Right renal cortex interstitium (tissue), 3 donors: ENCODE measurements at regions not wholly inside any gene's neighbourhood (a gene's known extent, or its start where the extent isn't known, plus 50 kb on each side); places are given as distances from the start of the nearest gene placed in this dataset.
"Not testable (repeated sequence)": the region's sequence is repeated elsewhere in the genome, so short reads cannot be mapped to it uniquely, and the experiment has no call there.

ENCODE experiments used
- DNase-seq, 3 donors: peaks; one replicate each; pipeline ENCODE4 v3.0.0-alpha.2; 2013; ENCODE audit warnings: low read depth in 3 of 3, low spot score in 2 of 3

DNA sequence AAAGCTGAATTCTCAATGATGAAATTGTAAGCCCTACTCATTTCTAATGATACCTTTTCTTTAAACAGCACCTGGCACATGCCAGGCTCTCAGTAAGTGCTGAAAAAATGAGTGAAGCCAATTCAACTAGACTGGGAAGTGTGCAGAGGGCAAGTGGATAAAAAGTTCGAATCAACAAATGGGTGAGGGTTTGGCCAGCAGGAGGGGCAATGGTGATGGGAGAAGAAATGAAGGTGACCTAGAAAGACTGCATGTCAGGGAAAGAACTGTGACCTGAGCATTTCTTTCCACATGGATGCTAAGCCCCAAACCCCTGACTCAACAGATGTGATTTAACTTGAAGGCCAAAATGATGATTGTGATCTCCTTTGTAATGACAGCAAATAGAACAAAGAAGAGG is 54.6 kb downstream of the DKK1 start:
- DNase-seq, result no peak

DNA sequence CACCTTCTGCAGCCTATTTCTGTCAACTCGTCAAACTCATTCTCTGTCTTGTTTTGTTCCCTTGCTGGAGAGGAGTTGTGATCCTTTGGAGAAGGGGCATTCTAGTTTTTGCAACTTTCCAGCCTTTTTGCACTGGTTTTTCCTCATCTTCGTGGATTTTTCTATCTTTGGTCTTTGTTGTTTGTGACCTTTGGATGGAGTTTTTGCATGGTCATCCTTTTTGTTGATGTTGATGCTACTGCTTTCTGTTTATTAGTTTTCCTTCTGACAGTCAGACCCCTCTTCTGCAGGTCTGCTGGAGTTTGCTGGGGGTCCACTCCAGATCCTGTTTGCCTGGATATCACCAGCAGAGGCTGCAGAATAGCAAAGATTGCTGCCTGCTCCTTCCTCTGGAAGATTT is 60.1 kb downstream of the DKK1 start:
- DNase-seq, result not testable (repeated sequence)

DNA sequence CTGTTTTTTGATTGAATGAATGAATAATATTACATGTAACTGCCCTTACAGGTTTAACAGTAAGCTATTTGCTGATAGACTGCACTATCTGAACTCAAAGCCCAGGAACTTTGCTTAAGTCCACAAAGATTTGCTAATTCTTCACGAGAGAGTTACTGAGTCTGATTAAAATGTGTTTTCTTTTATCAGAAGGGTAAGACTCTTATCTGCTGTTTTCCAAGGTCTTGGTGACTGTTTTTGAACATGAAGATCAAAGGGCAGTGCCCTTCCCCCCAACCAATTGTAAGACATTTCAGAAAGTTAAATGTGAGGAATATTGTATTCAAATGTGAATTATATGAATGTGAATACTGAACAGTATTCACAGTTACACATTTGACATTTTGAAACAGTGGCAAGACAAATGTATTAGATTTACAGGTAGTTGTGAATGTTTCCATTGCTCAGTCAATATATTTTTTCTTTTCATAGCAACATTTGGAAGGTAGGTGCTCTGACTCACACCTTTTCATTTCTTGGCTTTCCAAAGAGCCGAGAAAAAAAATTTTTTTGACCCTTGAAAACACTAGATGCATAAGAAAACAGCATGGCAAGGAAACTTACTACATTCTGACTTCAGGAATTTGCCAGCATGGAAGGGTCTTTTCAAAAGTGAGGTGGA is 62.7 kb downstream of the DKK1 start:
- no peak for DNase-seq

- DNase-seq, result no peak
These were observed 64.0 kb downstream of the DKK1 start for GRCh38 chr10:52378124-52378523.

- DNase-seq, result no peak
These were observed 65.2 kb downstream of the DKK1 start for GRCh38 chr10:52379287-52379686.

GRCh38 chr10:52383088-52383487 is 69.0 kb downstream of the DKK1 start:
- DNase-seq, result no peak

GRCh38 chr10:52387744-52388143 is 73.7 kb downstream of the DKK1 start:
- no peak for DNase-seq

DNA sequence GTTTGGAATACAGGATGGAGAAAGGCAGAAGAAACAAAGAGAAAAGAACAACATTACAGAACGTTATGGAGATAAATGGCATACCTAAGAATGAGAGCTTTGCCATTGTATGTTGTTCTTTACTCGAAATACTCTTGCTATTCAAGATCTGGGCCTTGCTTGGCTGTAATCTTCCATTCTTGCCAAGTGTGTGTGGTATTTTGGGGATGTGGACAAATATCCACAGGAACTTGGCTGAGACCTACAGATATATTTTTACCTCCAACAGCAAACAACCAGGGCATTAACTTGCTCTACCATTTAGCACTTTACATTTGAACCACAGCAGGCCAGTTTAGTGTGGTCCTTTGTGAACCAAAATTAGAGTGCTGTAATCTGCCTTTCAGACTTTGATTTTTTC is 76.3 kb downstream of the DKK1 start:
- no peak for DNase-seq

GRCh38 chr10:52391927-52392602 is 78.0 kb downstream of the DKK1 start:
- no peak for DNase-seq

DNA sequence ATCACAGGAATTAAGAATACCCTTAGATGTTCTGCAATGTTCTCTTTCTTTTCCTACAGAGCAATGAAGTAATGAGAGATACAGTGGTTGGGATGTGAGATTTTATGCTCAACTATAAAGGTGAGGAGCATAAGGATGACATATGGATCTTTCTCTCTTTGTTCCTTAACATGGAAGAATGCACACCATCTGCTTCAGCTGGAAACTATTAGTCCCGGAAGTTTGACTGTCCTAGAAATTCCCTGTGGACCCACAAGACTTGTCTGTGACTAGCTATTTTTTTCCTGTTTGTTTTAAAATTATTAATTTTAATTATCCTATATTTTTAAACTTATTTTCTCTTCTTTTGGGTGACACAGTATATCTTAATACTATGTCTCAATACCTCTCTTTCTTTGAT is 80.2 kb downstream of the DKK1 start:
- no peak for DNase-seq

DNA sequence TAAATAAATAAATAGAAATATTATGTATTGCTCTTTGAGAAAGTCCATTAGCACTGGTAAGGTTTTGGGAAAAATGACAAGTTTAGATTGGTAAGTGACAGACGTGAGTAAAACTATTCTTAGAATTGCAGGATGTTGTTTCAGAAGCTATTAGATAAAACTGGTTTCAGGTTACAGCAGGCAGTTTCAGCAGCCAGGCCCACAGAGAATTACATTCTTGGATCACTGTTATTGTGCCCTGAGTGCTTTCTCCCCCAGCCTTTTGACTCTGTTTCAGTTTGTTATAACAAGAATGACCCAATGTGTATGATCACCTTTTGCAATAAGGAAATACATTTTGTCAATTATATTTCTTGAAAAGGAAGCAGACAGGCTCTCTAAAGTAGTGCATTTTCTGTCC is 86.5 kb downstream of the DKK1 start:
- DNase-seq, result no peak

DNA sequence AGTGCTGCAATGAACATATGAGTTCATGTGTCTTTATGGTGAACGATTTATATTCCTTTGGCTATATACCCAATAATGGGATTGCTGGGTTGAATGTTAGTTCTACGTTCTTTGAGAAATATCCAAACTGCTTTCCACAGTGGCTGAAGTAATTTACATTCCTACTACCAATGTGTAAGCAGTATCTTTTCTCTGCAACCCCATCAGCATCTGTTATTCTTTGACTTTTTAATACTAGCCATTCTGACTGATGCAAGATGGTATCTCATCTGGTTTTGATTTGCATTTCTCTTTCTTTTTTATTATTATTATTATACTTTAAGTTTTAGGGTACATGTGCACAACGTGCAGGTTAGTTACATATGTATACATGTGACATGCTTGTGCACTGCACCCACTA is 89.7 kb downstream of the DKK1 start:
- DNase-seq, result not testable (repeated sequence)

- no peak for DNase-seq
These were observed 95.1 kb downstream of the DKK1 start for GRCh38 chr10:52409195-52409594.

- DNase-seq, result no peak
These were observed 95.8 kb downstream of the DKK1 start for GRCh38 chr10:52409928-52410327.

DNA sequence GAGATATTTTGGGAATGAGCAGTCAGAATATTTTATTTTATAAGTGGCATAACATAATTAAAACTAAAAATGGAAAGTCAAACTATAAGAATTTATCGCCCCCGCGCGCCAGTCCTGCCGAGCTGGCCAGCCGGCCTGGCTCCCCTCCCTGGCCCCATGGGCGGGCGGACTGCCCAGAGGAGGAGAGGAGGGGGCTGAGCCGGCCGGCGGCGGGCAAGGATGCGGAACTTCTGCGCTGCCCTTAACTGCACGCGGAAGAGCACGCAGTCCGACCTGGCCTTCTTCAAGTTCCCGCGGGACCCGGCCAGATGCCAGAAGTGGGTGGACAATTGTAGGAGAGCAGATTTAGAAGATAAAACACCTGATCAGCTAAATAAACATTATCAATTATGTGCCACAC is 96.8 kb downstream of the DKK1 start:
- DNase-seq, result no peak

DNA sequence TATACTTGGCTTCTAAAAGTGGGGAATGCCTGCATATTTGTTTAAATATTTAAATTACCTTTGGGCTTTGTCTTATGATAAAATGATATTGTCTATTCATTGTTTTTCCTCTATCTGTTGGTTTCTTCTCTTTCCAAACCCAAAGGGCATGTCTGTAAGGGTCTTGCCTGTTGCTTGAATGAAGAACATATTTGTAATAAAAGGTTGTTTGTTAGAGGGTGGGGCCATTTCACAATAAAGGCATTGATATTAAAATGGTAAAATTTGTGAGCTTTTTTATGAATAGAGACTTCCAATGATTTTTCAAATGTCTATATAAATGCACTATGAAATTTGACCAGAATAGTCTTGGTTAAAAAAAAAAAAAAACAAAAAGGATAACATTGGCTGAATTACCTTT is 105.2 kb downstream of the DKK1 start:
- no peak for DNase-seq

GRCh38 chr10:52420656-52421055 is 106.6 kb downstream of the DKK1 start:
- DNase-seq, result no peak

DNA sequence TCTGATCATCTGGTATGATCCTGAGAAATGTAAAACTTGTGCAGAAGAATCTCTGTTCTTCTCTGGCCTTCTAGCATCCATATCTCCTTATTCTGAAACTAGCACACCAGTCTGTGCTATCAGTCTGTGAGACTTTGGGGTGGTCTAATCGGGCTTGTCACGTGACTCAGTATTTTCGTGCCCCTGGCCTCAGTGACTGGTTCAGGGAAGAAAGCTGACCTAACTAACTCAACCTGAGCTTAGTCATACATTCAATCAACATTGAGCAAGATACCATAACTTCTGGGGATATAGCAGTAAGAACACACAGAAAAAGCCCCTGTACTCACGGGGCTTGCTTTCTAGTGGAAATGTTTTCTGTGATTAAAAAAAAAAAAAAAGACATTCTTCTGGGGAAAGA is 109.3 kb downstream of the DKK1 start:
- no peak for DNase-seq

DNA sequence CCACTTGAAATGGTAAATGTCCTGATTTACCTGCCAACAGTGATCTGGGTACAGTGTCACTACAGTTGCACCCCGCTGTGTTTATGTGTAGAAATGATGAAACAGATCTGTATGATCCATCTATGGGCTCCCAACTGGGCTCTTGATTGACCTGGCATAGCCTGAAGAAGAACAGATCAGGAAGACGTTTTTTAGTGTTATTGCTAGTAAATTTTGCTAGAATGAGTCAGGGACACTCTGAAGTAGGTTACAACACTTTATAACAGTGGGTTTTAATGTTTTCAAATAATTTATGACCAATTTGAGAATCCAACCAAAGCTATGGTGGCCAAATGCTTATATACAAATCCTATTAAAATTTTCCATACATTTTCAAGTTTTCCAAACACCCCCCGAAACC is 110.3 kb downstream of the DKK1 start:
- no peak for DNase-seq

- DNase-seq, result no peak
These were observed 120.7 kb downstream of the DKK1 start for GRCh38 chr10:52434734-52435133.

DNA sequence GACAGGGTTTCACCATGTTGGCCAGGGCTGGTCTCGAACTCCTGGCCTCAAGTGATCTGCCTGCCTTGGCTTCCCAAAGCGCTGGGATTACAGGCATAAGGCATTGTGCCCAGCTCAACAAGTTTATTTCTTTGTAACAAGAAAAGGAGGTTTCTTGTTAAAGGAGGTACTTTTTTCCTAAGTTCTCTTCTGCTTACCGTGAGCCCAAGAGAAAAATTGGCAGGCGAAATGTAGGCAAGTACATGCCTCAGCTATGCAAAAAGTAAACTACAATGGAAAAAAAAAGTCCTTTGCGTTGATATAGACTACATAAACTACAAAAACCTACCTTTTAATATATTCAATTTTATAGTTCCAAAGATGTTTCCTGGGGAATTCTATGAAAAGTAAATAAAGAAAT is 122.6 kb downstream of the DKK1 start:
- DNase-seq, result no peak

DNA sequence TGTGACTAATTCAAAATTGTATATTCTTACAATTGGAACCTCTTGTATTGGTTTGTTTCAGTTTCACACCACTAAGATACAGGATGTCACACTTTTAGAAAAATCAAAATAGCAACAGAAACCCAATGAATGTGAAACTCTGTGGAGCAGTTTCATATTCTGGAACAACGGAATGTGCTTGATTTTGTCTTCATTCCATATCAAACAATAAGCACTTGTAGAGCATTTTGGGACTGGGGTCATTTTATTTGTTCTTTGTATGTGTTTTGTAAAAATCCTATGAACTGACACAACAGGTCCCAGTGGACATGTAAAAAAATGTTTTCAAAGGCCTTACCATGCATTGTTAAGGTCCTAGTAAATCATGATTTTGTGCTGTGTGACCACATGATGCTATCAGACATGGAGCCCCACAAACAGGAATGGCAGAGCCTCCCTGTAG is 123.1 kb downstream of the DKK1 start:
- DNase-seq, result no peak

DNA sequence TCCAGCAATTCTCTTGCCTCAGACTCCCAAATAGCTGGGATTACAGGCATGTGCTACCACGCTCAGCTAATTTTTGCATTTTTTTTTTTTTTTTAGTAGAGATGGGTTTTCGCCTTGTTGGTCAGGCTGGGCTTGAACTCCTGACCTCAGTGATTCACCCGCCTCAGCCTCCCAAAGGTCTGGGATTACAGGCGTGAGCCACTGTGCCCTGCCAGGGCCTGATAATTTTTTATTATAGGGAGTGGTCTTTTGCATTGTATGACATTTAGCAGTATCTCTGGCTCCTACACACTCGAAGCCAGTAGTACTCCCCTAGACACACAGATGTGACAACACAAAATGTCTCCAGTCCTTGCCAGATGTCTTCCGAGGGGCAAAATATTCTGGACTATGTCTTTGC is 124.0 kb downstream of the DKK1 start:
- no peak for DNase-seq
